Heart left ventricle (tissue), 16 donors: ENCODE measurements at regions not wholly inside any gene's neighbourhood (a gene's known extent, or its start where the extent isn't known, plus 50 kb on each side); places are given as distances from the start of the nearest gene placed in this dataset.

Source experiments
- ATAC-seq, 4 donors: fragments of 200-7000 bp; cut with Tn5 transposase; one replicate each; pipeline ENCODE4 v1.9.1; 2020 to 2022; ENCODE audit warnings: moderate library complexity in 4 of 4, mild to moderate bottlenecking in 3 of 4, moderate number of reproducible peaks in 1 of 4
- DNase-seq, 5 donors: peaks; one replicate each; pipeline ENCODE4 v3.0.0-alpha.2; 2020
- H3K27ac ChIP-seq, 12 donors: fragments of 200-600 bp; sonication (generic) in 4 of 12; one replicate each; pipeline versions ENCODE4 v1.5.0 to v1.8.0; 2016 to 2022; ENCODE audit warnings: mild to moderate bottlenecking in 2 of 12
- H3K27me3 ChIP-seq, 9 donors: fragments of 200-600 bp; sonication (generic) in 2 of 9; one replicate each; pipeline versions ENCODE4 v1.5.1 to v1.8.0; 2016 to 2022; ENCODE audit warnings: mild to moderate bottlenecking in 3 of 9
- H3K36me3 ChIP-seq, 9 donors: fragments of 200-600 bp; sonication (generic) in 2 of 9; one replicate each; pipeline versions ENCODE4 v1.5.0 to v1.8.0; 2018 to 2022; ENCODE audit warnings: mild to moderate bottlenecking in 2 of 9
- H3K4me1 ChIP-seq, 12 donors: fragments of 200-600 bp; sonication (generic) in 4 of 12; one replicate each; pipeline versions ENCODE4 v1.5.0 to v1.8.0; 2016 to 2022; ENCODE audit warnings: mild to moderate bottlenecking in 3 of 12
- H3K4me3 ChIP-seq, 12 donors: fragments of 200-600 bp; sonication (generic) in 4 of 12; one replicate each; pipeline versions ENCODE4 v1.5.0 to v1.8.0; 2017 to 2022; ENCODE audit warnings: mild to moderate bottlenecking in 9 of 12, moderate library complexity in 4 of 12
- H3K9me3 ChIP-seq, 12 donors: fragments of 200-600 bp; sonication (generic) in 4 of 12; one replicate each; pipeline versions ENCODE4 v1.5.0 to v1.8.0; 2016 to 2022; ENCODE audit warnings: mild to moderate bottlenecking in 1 of 12
- CTCF ChIP-seq, 12 donors: fragments of 200-600 bp; sonication (generic) in 4 of 12; IDR thresholded peaks; one replicate each; pipeline versions ENCODE4 v1.5.0 to v1.8.0; 2018 to 2022; ENCODE audit warnings: antibody characterized with exemption in 12 of 12, mild to moderate bottlenecking in 5 of 12
- POLR2A ChIP-seq, 2 donors: fragments of 450-650 bp; IDR thresholded peaks; one replicate each; pipeline ENCODE4 v1.6.1; 2017; ENCODE audit warnings: antibody characterized with exemption in 2 of 2, mild to moderate bottlenecking in 2 of 2, moderate library complexity in 2 of 2
- WGBS, 4 donors: extraction: QIAGEN DNeasy Blood & Tissue Kit in 2 of 4; methylation state at CpG; one replicate each; pipeline versions ENCODE4 v1.1.5 to v1.1.7; 2013 to 2018; 5-methylcytosine and 5-hydroxymethylcytosine counted together
- intact Hi-C, 10 donors: fragments of 100-400 bp; cut with DNase I; formaldehyde crosslinking; loops; one replicate each; pipeline versions ENCODE4 v1.11.1 to v1.14.2; 2022
- donor health status: ischemic (EF 13 %, LVEDD 7.1; RV severe dilation, severe dysfunction).
- donor health status: healthy with polysubstance abuse.
- donor health status: DM: no; HTN: yes; CAD: no.
- donor health status: DM: no; HTN: no; CAD: no.
- donor health status: ischemic (EF 25% LVEDD 6.9; RV normal size, moderate dysfunction).
- donor health status: ischemic (EF 25% LVEDD 5.7; RV mildly dilated, moderate dysfunction).
- donor health status: healthy.
- donor health status: DM: yes; HTN: yes; CAD: no.
- donor health status: ischemic (EF 35%, LVEDD 5.7; RV mildly dilated, moderate dysfunction).
- donor health status: nonischemic (EF 11% LVEDD 7.7; RV severe dilation, severe dysfunction).
- donor health status: DM: yes; HTN: yes; CAD: no.
- donor health status: PGD.
- donor health status: ischemic (EF 29% LVEDD 5.4; RV normal size, mild dysfunction).
- donor health status: nonischemic (EF 23%, LVEDD 6.1; RV moderate dilation, normal function).

- intact Hi-C loops: no loop called here
- 89 to 97% (median 94%) methylated on average over 1 of the region's 1 CpG for WGBS, 4 donors
Observed at GRCh38 chr6:126955621-126956020, 162.8 kb upstream of the RSPO3 start.

GRCh38 chr6:126957721-126958120 lies 160.8 kb upstream of the RSPO3 start:
- Histone ChIP-seq H3K27ac (no peak overlapping the region), H3K4me3 (no peak overlapping the region), H3K36me3 (no peaks in the 10 kb centered on the region), H3K9me3 (no peaks in the 10 kb centered on the region), H3K27me3 (no peaks in the 10 kb centered on the region), H3K4me1 (no peaks in the 10 kb centered on the region)
- intact Hi-C loops: no loop called here
- 92 to 97% (median 93%) methylated on average over 3 of the region's 3 CpGs for WGBS, 4 donors
- DNase-seq: no peak
- TF ChIP-seq CTCF (IDR thresholded peaks at IDR 0.05) (no peak), POLR2A (IDR thresholded peaks at IDR 0.05) (no peak)
- ATAC-seq: no peak

More at GRCh38 chr6:126955621-126956020, 162.8 kb upstream of the RSPO3 start:
- no peak for ATAC-seq
- no peak for DNase-seq
- H3K27ac ChIP-seq: no peak overlapping the region
- H3K36me3 ChIP-seq: no peaks in the 10 kb centered on the region
- TF ChIP-seq POLR2A (IDR thresholded peaks at IDR 0.05): no peak
- no peak for TF ChIP-seq CTCF (IDR thresholded peaks at IDR 0.05)
- no peaks in the 10 kb centered on the region for H3K4me1 ChIP-seq
- H3K9me3 ChIP-seq: no peaks in the 10 kb centered on the region
- H3K27me3 ChIP-seq: no peaks in the 10 kb centered on the region
- no peak overlapping the region for H3K4me3 ChIP-seq

GRCh38 chr6:126959765-126960164 lies 158.7 kb upstream of the RSPO3 start:
- no peaks in the 10 kb centered on the region for H3K4me1 ChIP-seq
- no peaks in the 10 kb centered on the region for H3K36me3 ChIP-seq
- intact Hi-C loops: no loop called here
- TF ChIP-seq POLR2A (IDR thresholded peaks at IDR 0.05): no peak
- ATAC-seq (no peak), DNase-seq (no peak)
- H3K27me3 ChIP-seq: no peaks in the 10 kb centered on the region
- no peak overlapping the region for H3K4me3 ChIP-seq
- H3K27ac ChIP-seq: no peak overlapping the region
- 68 to 75% (median 73%) methylated on average over 1 of the region's 1 CpG for WGBS, 4 donors
- H3K9me3 ChIP-seq: no peaks in the 10 kb centered on the region

GRCh38 chr6:126963077-126963809 lies 155.2 kb upstream of the RSPO3 start:
- H3K27me3 ChIP-seq: no peaks in the 10 kb centered on the region
- H3K4me3 ChIP-seq: no peak overlapping the region
- H3K27ac ChIP-seq: no peak overlapping the region
- WGBS, 4 donors: 69 to 80% (median 77%) methylated on average over 8 of the region's 8 CpGs
- DNase-seq (no peak), ATAC-seq (no peak)
- intact Hi-C loops: no loop called here
- no peak for TF ChIP-seq CTCF (IDR thresholded peaks at IDR 0.05)
- TF ChIP-seq POLR2A (IDR thresholded peaks at IDR 0.05): no peak
- no peaks in the 10 kb centered on the region for H3K4me1 ChIP-seq
- H3K36me3 ChIP-seq: no peaks in the 10 kb centered on the region
- H3K9me3 ChIP-seq: no peaks in the 10 kb centered on the region
